ENCODE measurements at regions not wholly inside any gene's neighbourhood (a gene's known extent, or its start where the extent isn't known, plus 50 kb on each side); places are given as distances from the start of the nearest gene placed in this dataset.

GRCh38 chr12:60255044-60255443 is 659.2 kb downstream of the SLC16A7 start:
- intact Hi-C loops (cut with micrococcal nuclease), result no loop called here
- Mint-ChIP-seq H3K4me3 (no peak overlapping the region), H3K4me1 (ENCODE audit: low read depth) (no peaks in the 10 kb centered on the region), H3K36me3 (ENCODE audit: low read depth) (no peaks in the 10 kb centered on the region), H3K27ac (no peak overlapping the region), H3K27me3 (no peaks in the 10 kb centered on the region), H3K9me3 (peaks cover 8% of the 10 kb centered on the region)

GRCh38 chr12:60257063-60257462 is 661.2 kb downstream of the SLC16A7 start:
- intact Hi-C loops (cut with micrococcal nuclease), result no loop called here
- Mint-ChIP-seq H3K4me1 (ENCODE audit: low read depth) (no peaks in the 10 kb centered on the region), H3K9me3 (no peaks in the 10 kb centered on the region), H3K27me3 (no peaks in the 10 kb centered on the region), H3K36me3 (ENCODE audit: low read depth) (no peaks in the 10 kb centered on the region), H3K4me3 (no peak overlapping the region), H3K27ac (no peak overlapping the region)

- Mint-ChIP-seq H3K36me3 (ENCODE audit: low read depth) (no peaks in the 10 kb centered on the region), H3K4me3 (no peak overlapping the region), H3K27ac (no peak overlapping the region), H3K4me1 (ENCODE audit: low read depth) (no peaks in the 10 kb centered on the region), H3K27me3 (no peaks in the 10 kb centered on the region), H3K9me3 (peaks cover 5% of the 10 kb centered on the region)
- intact Hi-C loops (cut with micrococcal nuclease), result no loop called here
These were observed 663.4 kb downstream of the SLC16A7 start for GRCh38 chr12:60259225-60259624.

- Mint-ChIP-seq H3K4me1 (ENCODE audit: low read depth) (no peaks in the 10 kb centered on the region), H3K27me3 (no peaks in the 10 kb centered on the region), H3K36me3 (ENCODE audit: low read depth) (no peaks in the 10 kb centered on the region), H3K27ac (no peak overlapping the region), H3K9me3 (peaks cover 8% of the 10 kb centered on the region), H3K4me3 (no peak overlapping the region)
- intact Hi-C loops (cut with micrococcal nuclease), result no loop called here
These were observed 666.5 kb downstream of the SLC16A7 start for GRCh38 chr12:60262378-60262777.

DNA sequence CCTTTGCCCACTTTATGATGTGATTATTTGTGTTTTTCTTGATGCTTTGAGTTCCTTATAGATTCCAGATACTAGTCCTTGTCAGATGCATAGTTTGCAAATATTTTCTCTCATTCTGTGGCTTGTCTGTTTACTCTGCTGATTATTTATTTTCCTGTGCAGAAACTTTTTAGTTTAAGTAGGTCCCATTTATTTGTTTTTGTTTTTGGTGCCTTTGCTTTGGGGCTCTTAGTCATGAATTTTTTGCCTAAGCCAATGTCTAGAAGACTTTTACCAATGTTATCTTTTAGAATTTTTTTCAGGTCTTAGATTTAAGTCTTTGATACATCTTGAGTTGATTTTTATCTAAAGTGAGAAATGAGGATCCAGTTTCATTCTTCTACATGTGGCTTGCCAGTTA is 667.3 kb downstream of the SLC16A7 start:
- H3K9me3 Mint-ChIP-seq, result peaks cover 8% of the 10 kb centered on the region
- H3K4me3 Mint-ChIP-seq, result no peak overlapping the region
- no peaks in the 10 kb centered on the region for H3K36me3 Mint-ChIP-seq (ENCODE audit: low read depth)
- intact Hi-C loops (cut with micrococcal nuclease), result no loop called here
- H3K4me1 Mint-ChIP-seq (ENCODE audit: low read depth), result no peaks in the 10 kb centered on the region
- no peak overlapping the region for H3K27ac Mint-ChIP-seq
- H3K27me3 Mint-ChIP-seq, result no peaks in the 10 kb centered on the region

DNA sequence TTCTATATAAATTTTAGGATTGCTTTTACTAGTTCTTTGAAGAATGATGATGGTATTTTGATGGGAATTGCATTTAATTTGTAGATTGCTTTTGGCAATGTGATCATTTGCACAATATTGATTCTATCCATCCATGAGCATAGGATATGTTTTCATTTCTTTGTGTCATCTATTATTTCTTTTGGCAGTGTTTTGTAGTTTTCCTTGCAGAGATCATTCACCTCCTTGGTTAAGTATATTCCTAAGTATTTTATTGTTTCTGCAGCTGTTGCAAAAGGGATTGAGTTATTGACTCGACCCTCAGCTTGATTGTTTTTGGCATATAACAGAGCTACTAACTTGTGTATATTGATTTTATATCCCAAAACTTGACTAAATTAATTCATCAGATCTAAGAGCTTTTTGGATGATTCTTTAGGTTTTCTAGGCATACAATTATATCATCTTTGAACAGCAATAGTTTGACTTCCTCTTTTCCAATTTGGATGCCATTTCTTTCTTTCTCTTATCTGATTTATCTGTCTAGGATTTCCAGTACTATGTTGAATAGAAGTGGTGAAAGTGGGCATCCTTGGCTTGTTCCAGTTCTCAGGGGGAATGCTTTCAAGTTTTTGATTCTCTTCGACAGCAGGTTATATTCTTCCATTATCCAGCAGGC is 668.1 kb downstream of the SLC16A7 start:
- Mint-ChIP-seq H3K27ac (no peak overlapping the region), H3K9me3 (peaks cover 8% of the 10 kb centered on the region), H3K4me1 (ENCODE audit: low read depth) (no peaks in the 10 kb centered on the region), H3K36me3 (ENCODE audit: low read depth) (no peaks in the 10 kb centered on the region), H3K27me3 (no peaks in the 10 kb centered on the region), H3K4me3 (no peak overlapping the region)
- intact Hi-C loops (cut with micrococcal nuclease), result no loop called here

- no peaks in the 10 kb centered on the region for H3K4me1 Mint-ChIP-seq (ENCODE audit: low read depth)
- no peaks in the 10 kb centered on the region for H3K36me3 Mint-ChIP-seq (ENCODE audit: low read depth)
- no peaks in the 10 kb centered on the region for H3K27me3 Mint-ChIP-seq
- peaks cover 16% of the 10 kb centered on the region for H3K9me3 Mint-ChIP-seq
- intact Hi-C loops (cut with micrococcal nuclease), result no loop called here
- no peak overlapping the region for H3K27ac Mint-ChIP-seq
- H3K4me3 Mint-ChIP-seq, result no peak overlapping the region
These were observed 669.9 kb downstream of the SLC16A7 start for GRCh38 chr12:60265741-60266140.

DNA sequence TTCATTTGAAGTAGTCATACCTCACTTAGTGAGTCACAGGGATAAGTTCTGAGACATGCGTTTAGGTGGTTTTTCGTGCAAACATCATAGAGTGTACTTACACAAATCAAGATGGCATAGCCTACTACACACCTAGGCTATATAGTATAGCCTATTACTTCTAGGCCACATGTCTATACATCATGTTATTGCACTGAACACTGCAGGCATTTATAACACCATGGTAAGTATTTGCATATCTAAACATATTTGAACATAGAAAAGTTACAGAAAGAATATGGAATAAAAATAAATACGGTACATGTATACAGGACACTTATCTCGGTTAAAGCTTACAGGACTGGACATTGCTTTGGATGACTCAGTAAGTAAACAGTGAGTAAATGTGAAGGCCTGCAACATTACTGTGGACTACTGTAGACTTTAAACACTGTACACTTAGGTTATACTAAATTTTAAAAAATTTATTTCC is 670.6 kb downstream of the SLC16A7 start:
- Mint-ChIP-seq H3K4me3 (no peak overlapping the region), H3K27me3 (no peaks in the 10 kb centered on the region), H3K9me3 (peaks cover 22% of the 10 kb centered on the region), H3K4me1 (ENCODE audit: low read depth) (no peaks in the 10 kb centered on the region), H3K36me3 (ENCODE audit: low read depth) (no peaks in the 10 kb centered on the region), H3K27ac (no peak overlapping the region)
- intact Hi-C loops (cut with micrococcal nuclease), result no loop called here

DNA sequence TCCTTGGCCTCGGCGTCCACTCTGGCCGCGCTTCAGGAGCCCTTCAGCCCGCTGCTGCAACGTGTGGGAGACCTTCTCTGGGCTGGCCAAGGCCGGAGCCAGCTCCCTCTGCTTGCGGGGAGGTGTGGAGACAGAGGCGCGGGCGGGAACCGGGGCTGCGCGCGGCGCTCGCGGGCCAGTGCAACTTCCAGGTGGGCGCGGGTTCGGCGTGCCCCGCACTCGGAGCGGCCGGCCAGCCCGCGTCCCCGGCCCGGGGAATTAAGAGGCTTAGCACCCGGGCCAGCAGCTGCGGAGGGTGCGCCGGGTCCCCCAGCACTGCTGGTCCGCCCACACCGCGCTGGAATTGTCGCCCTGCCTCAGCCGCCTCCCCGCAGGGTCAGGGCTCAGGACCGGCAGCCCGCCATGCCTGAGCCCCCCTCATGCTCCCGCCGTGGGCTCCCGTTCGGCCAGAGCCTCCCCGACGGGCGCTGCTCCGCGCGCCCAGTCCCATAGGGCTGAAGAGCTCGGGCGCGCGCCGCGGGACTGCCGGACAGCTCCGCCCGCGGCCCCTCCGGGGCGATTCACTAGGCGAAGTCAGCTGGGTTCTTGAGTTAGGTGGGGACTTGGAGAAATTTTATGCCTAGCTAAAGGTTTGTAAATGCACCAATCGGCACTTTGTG is 673.9 kb downstream of the SLC16A7 start:
- Mint-ChIP-seq H3K4me1 (ENCODE audit: low read depth) (no peaks in the 10 kb centered on the region), H3K4me3 (no peak overlapping the region), H3K36me3 (ENCODE audit: low read depth) (no peaks in the 10 kb centered on the region)

GRCh38 chr12:60271816-60272215 is 676.0 kb downstream of the SLC16A7 start:
- Mint-ChIP-seq H3K36me3 (ENCODE audit: low read depth) (no peaks in the 10 kb centered on the region), H3K4me3 (no peak overlapping the region), H3K4me1 (ENCODE audit: low read depth) (no peaks in the 10 kb centered on the region), H3K9me3 (peaks cover 16% of the 10 kb centered on the region), H3K27ac (no peak overlapping the region), H3K27me3 (no peaks in the 10 kb centered on the region)
- intact Hi-C loops (cut with micrococcal nuclease), result no loop called here

More for the DNA sequence above, 673.9 kb downstream of the SLC16A7 start:
- H3K27ac Mint-ChIP-seq, result no peak overlapping the region
- peaks cover 16% of the 10 kb centered on the region for H3K9me3 Mint-ChIP-seq
- intact Hi-C loops (cut with micrococcal nuclease), result no loop called here
- H3K27me3 Mint-ChIP-seq, result no peaks in the 10 kb centered on the region

DNA sequence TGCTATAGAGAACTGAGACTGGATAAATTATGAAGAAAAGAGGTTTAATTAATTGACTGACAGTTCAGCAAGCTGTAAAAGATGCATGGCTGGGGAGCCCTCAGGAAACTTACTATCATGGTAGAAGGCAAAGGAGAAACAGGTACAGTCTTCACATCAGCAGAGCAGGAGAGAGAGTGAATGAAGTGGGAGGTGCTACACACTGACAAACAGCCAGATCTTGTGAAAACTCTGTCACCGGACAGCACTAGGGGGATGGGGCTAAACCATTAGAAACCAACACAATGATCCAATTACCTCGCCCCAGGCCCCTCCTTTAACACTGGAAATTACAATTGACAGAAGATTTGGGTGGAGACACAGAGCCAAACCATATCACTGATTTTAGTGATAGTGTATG is 682.4 kb downstream of the SLC16A7 start:
- Mint-ChIP-seq H3K27ac (no peak overlapping the region), H3K4me3 (no peak overlapping the region), H3K27me3 (no peaks in the 10 kb centered on the region), H3K4me1 (ENCODE audit: low read depth) (no peaks in the 10 kb centered on the region), H3K9me3 (peaks cover 24% of the 10 kb centered on the region), H3K36me3 (ENCODE audit: low read depth) (no peaks in the 10 kb centered on the region)
- intact Hi-C loops (cut with micrococcal nuclease), result no loop called here

DNA sequence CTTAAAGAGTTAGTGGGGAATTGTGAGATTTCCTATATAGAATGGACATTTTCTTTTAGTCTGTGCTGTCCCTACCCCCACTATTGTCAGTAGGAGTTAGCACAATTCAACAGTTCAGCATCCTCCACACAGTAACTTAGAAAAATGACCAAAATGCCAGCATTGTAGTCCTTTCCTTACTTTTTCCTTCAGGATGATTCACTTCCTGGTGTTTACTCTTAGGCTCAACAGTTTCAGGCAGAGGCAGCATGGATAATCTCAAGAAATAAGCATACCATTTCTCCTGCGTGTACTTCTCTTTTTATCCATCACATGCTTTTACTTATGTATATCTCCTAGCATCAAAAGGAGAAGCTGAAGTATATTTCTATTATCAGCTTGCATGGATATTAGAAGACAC is 683.4 kb downstream of the SLC16A7 start:
- no peak overlapping the region for H3K27ac Mint-ChIP-seq
- peaks cover 24% of the 10 kb centered on the region for H3K9me3 Mint-ChIP-seq
- no peaks in the 10 kb centered on the region for H3K27me3 Mint-ChIP-seq
- H3K4me1 Mint-ChIP-seq (ENCODE audit: low read depth), result no peaks in the 10 kb centered on the region
- no peak overlapping the region for H3K4me3 Mint-ChIP-seq
- H3K36me3 Mint-ChIP-seq (ENCODE audit: low read depth), result no peaks in the 10 kb centered on the region
- intact Hi-C loops (cut with micrococcal nuclease), result no loop called here

GRCh38 chr12:60281522-60281921 is 685.7 kb downstream of the SLC16A7 start:
- H3K27me3 Mint-ChIP-seq, result no peaks in the 10 kb centered on the region
- H3K27ac Mint-ChIP-seq, result no peak overlapping the region
- H3K9me3 Mint-ChIP-seq, result peaks cover 29% of the 10 kb centered on the region
- intact Hi-C loops (cut with micrococcal nuclease), result no loop called here
- no peaks in the 10 kb centered on the region for H3K36me3 Mint-ChIP-seq (ENCODE audit: low read depth)
- H3K4me3 Mint-ChIP-seq, result no peak overlapping the region
- no peaks in the 10 kb centered on the region for H3K4me1 Mint-ChIP-seq (ENCODE audit: low read depth)

- Mint-ChIP-seq H3K9me3 (peaks cover 60% of the 10 kb centered on the region), H3K36me3 (ENCODE audit: low read depth) (no peaks in the 10 kb centered on the region), H3K4me3 (no peak overlapping the region), H3K27me3 (no peaks in the 10 kb centered on the region), H3K27ac (no peak overlapping the region), H3K4me1 (ENCODE audit: low read depth) (no peaks in the 10 kb centered on the region)
- intact Hi-C loops (cut with micrococcal nuclease), result no loop called here
These were observed 694.7 kb downstream of the SLC16A7 start for GRCh38 chr12:60290532-60290931.
